IMR-90 (cell line): ENCODE measurements at regions not wholly inside any gene's neighbourhood (a gene's known extent, or its start where the extent isn't known, plus 50 kb on each side); places are given as distances from the start of the nearest gene placed in this dataset.

Source experiments
- BHLHE40 ChIP-seq: fragments of 150-350 bp; IDR thresholded peaks from 2 replicates; pipeline ENCODE4 v1.6.1; 2016; ENCODE audit warnings: mild to moderate bottlenecking, low read depth, low read length
- MAFK ChIP-seq: IDR thresholded peaks from 2 replicates; pipeline ENCODE4 v1.6.1; 2012; ENCODE audit warnings: low read depth, low read length, improper control_type of control experiment
- TF ChIP-seq, protein P1 (sequence below): conservative IDR thresholded peaks from 2 replicates; pipeline ENCODE4 v1.5.1; 2012; ENCODE audit warnings: mild to moderate bottlenecking, low read depth, low read length, improper control_type of control experiment
- TF ChIP-seq, protein P2 (sequence below): fragments of 150-350 bp; IDR thresholded peaks from 2 replicates; pipeline ENCODE4 v1.6.1; 2016; ENCODE audit warnings: low read depth, mild to moderate bottlenecking, low read length, moderate library complexity, borderline replicate concordance

DNA sequence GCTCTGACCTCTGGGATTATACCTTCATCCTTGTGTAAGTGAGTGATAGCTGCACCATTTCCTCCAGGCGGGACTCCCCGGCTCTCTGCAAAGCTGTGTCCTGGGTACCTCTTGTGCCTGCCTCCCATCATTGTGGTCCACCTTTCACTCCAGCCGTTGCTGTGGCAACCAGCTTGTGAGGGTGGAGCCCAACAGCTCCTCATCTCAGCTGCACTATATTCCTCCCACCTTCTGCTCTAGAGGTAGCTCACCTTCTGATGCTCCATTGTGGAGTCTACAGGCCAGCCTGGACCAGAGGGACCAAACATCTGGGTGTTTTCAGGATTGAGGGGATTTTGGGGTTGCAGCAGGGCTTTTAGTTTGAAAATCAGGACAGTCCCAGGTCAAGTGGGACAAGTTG is 708.2 kb downstream of the UQCRFS1 start:
- TF ChIP-seq MAFK, result no peak
- TF ChIP-seq, protein P1, sequence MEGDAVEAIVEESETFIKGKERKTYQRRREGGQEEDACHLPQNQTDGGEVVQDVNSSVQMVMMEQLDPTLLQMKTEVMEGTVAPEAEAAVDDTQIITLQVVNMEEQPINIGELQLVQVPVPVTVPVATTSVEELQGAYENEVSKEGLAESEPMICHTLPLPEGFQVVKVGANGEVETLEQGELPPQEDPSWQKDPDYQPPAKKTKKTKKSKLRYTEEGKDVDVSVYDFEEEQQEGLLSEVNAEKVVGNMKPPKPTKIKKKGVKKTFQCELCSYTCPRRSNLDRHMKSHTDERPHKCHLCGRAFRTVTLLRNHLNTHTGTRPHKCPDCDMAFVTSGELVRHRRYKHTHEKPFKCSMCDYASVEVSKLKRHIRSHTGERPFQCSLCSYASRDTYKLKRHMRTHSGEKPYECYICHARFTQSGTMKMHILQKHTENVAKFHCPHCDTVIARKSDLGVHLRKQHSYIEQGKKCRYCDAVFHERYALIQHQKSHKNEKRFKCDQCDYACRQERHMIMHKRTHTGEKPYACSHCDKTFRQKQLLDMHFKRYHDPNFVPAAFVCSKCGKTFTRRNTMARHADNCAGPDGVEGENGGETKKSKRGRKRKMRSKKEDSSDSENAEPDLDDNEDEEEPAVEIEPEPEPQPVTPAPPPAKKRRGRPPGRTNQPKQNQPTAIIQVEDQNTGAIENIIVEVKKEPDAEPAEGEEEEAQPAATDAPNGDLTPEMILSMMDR, result no peak
- TF ChIP-seq BHLHE40, result no peak
- TF ChIP-seq, protein P2, sequence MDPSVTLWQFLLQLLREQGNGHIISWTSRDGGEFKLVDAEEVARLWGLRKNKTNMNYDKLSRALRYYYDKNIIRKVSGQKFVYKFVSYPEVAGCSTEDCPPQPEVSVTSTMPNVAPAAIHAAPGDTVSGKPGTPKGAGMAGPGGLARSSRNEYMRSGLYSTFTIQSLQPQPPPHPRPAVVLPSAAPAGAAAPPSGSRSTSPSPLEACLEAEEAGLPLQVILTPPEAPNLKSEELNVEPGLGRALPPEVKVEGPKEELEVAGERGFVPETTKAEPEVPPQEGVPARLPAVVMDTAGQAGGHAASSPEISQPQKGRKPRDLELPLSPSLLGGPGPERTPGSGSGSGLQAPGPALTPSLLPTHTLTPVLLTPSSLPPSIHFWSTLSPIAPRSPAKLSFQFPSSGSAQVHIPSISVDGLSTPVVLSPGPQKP, result no peak
